Motor neuron (in vitro differentiated cells): ENCODE measurements at regions not wholly inside any gene's neighbourhood (a gene's known extent, or its start where the extent isn't known, plus 50 kb on each side); places are given as distances from the start of the nearest gene placed in this dataset.

Experiments
- ATAC-seq, 8 experiments: fragments of 200-7000 bp; cut with Tn5 transposase; replicated peaks in 6 of 8; 2 replicates each; pipeline ENCODE4 v1.8.0; 2021; ENCODE audit warnings: mild to moderate bottlenecking in 8 of 8, moderate library complexity in 8 of 8
- H3K27ac ChIP-seq, 2 donors: fragments of 250-450 bp; sonication (Bioruptor Pico); 2 replicates each; pipeline ENCODE4 v1.9.0; 2021; ENCODE audit warnings: antibody characterized with exemption in 2 of 2, mild to moderate bottlenecking in 2 of 2, moderate library complexity in 1 of 2
- H3K4me1 ChIP-seq, 2 donors: fragments of 250-450 bp; sonication (Bioruptor Pico); replicated peaks in 1 of 2; 2 replicates each; pipeline ENCODE4 v1.6.1; 2021; ENCODE audit warnings: antibody characterized with exemption in 2 of 2, mild to moderate bottlenecking in 2 of 2, moderate library complexity in 1 of 2
- H3K4me3 ChIP-seq, 5 donors: fragments of 250-450 bp; sonication (Bioruptor Pico); 2 replicates each; pipeline ENCODE4 v1.9.0; 2021; ENCODE audit warnings: antibody characterized with exemption in 5 of 5, mild to moderate bottlenecking in 5 of 5, moderate library complexity in 4 of 5
- WGBS, 10 experiments: fragments of 450-650 bp; shearing (Covaris generic); methylation state at CpG; one replicate each; pipeline ENCODE4 v1.0.0; 2022; 5-methylcytosine and 5-hydroxymethylcytosine counted together
- in situ Hi-C, 9 experiments: fragments of 400-800 bp; cut with MboI; loops; one replicate each; pipeline ENCODE4 v1.15.0; 2021; ENCODE audit warnings: low sequenced_read_pairs in 9 of 9, low pct_unique_long_range_greater_than_20kb in 2 of 9; ENCODE audit not compliant: unreplicated experiment in 9 of 9

GRCh38 chr4:45663628-45664081 is 460.2 kb downstream of the GABRG1 start:
- WGBS, 10 experiments, result 0 to 100% (median 52%) methylated on average over 1 to 2 of the region's 2 CpGs; no CpG with 5 or more reads in 6 of the 10 experiments
- peak overlapping the region in 1 of 2 donors; percentile 14 for H3K27ac ChIP-seq
- H3K4me3 ChIP-seq, result no peak overlapping the region
- peaks cover 3 to 18% of the 10 kb centered on the region in 2 donors for H3K4me1 ChIP-seq
- peak in 3 of 8 experiments; percentile 55 to 78 (median 58) for ATAC-seq
- in situ Hi-C loops, result no loop called here

- ATAC-seq, result peak in 6 of 8 experiments; percentile 70 to 97 (median 90)
- H3K4me3 ChIP-seq, result no peak overlapping the region
- in situ Hi-C loops, result no loop called here
- no peak overlapping the region for H3K27ac ChIP-seq
- 0 to 45% (median 22%) methylated on average over 1 of the region's 1 CpG; no CpG with 5 or more reads in 6 of the 10 experiments for WGBS, 10 experiments
- H3K4me1 ChIP-seq, result peaks cover 3 to 16% of the 10 kb centered on the region in 2 donors
Observed at GRCh38 chr4:45663003-45663402, 460.9 kb downstream of the GABRG1 start.

- 2 to 79% (median 68%) methylated on average over 2 to 3 of the region's 3 CpGs for WGBS, 10 experiments
- in situ Hi-C loops, result no loop called here
- Histone ChIP-seq H3K4me1 (peaks cover 3 to 16% of the 10 kb centered on the region in 2 donors), H3K4me3 (no peak overlapping the region), H3K27ac (no peak overlapping the region)
- ATAC-seq, result no peak
Observed at GRCh38 chr4:45661893-45662292, 462.0 kb downstream of the GABRG1 start.

GRCh38 chr4:45650545-45650944 is 473.3 kb downstream of the GABRG1 start:
- in situ Hi-C loops, result no loop called here
- WGBS, 10 experiments, result 0 to 100% (median 80%) methylated on average over 1 of the region's 1 CpG; no CpG with 5 or more reads in 1 of the 10 experiments
- ATAC-seq, result no peak
- Histone ChIP-seq H3K4me3 (no peak overlapping the region), H3K27ac (no peak overlapping the region), H3K4me1 (no peaks in the 10 kb centered on the region)

- in situ Hi-C loops, result no loop called here
- Histone ChIP-seq H3K4me3 (no peak overlapping the region), H3K27ac (no peak overlapping the region), H3K4me1 (no peaks in the 10 kb centered on the region)
- no peak for ATAC-seq
Observed at GRCh38 chr4:45648846-45649245, 475.0 kb downstream of the GABRG1 start.

- no peak overlapping the region for H3K27ac ChIP-seq
- no peak for ATAC-seq
- in situ Hi-C loops, result no loop called here
Observed at GRCh38 chr4:45647823-45648222, 476.0 kb downstream of the GABRG1 start.

GRCh38 chr4:45646885-45647590 is 476.8 kb downstream of the GABRG1 start:
- WGBS, 10 experiments, result 3 to 98% (median 71%) methylated on average over 3 to 8 of the region's 8 CpGs; no CpG with 5 or more reads in 1 of the 10 experiments
- no peaks in the 10 kb centered on the region for H3K4me1 ChIP-seq
- no peak for ATAC-seq
- no peak overlapping the region for H3K4me3 ChIP-seq
- H3K27ac ChIP-seq, result no peak overlapping the region
- in situ Hi-C loops, result no loop called here

More at GRCh38 chr4:45647823-45648222, 476.0 kb downstream of the GABRG1 start:
- Histone ChIP-seq H3K4me1 (no peaks in the 10 kb centered on the region), H3K4me3 (no peak overlapping the region)

GRCh38 chr4:45640281-45640680 is 483.6 kb downstream of the GABRG1 start:
- Histone ChIP-seq H3K27ac (no peak overlapping the region), H3K4me1 (no peaks in the 10 kb centered on the region), H3K4me3 (no peak overlapping the region)
- in situ Hi-C loops, result no loop called here
- 0 to 100% (median 51%) methylated on average over 1 to 5 of the region's 6 CpGs; no CpG with 5 or more reads in 2 of the 10 experiments for WGBS, 10 experiments
- ATAC-seq, result no peak

GRCh38 chr4:45638641-45639040 is 485.2 kb downstream of the GABRG1 start:
- no peak for ATAC-seq
- no peaks in the 10 kb centered on the region for H3K4me1 ChIP-seq
- H3K27ac ChIP-seq, result no peak overlapping the region
- in situ Hi-C loops, result no loop called here
- 18 to 90% (median 77%) methylated on average over 1 to 3 of the region's 3 CpGs; no CpG with 5 or more reads in 1 of the 10 experiments for WGBS, 10 experiments
- H3K4me3 ChIP-seq, result no peak overlapping the region

- in situ Hi-C loops, result no loop called here
- no peak overlapping the region for H3K4me3 ChIP-seq
Observed at GRCh38 chr4:45636175-45636574, 487.7 kb downstream of the GABRG1 start.

GRCh38 chr4:45629717-45630116 is 494.1 kb downstream of the GABRG1 start:
- H3K4me1 ChIP-seq, result no peaks in the 10 kb centered on the region
- no peak overlapping the region for H3K4me3 ChIP-seq
- ATAC-seq, result no peak
- in situ Hi-C loops, result no loop called here
- WGBS, 10 experiments, result 0 to 100% (median 80%) methylated on average over 1 of the region's 2 CpGs; no CpG with 5 or more reads in 5 of the 10 experiments
- no peak overlapping the region for H3K27ac ChIP-seq

More at GRCh38 chr4:45636175-45636574, 487.7 kb downstream of the GABRG1 start:
- no peaks in the 10 kb centered on the region for H3K4me1 ChIP-seq
- WGBS, 10 experiments, result 5 to 100% (median 94%) methylated on average over 1 of the region's 1 CpG; no CpG with 5 or more reads in 1 of the 10 experiments
- ATAC-seq, result no peak
- H3K27ac ChIP-seq, result no peak overlapping the region

GRCh38 chr4:45621971-45622370 is 501.9 kb downstream of the GABRG1 start:
- in situ Hi-C loops, result no loop called here
- no peak overlapping the region for H3K27ac ChIP-seq
- peaks cover 0 to 43% of the 10 kb centered on the region in 2 donors for H3K4me1 ChIP-seq
- WGBS, 10 experiments, result 0 to 57% (median 19%) methylated on average over 1 to 2 of the region's 2 CpGs; no CpG with 5 or more reads in 2 of the 10 experiments
- no peak overlapping the region for H3K4me3 ChIP-seq
- peak in 7 of 8 experiments; percentile 33 to 99 (median 87) for ATAC-seq

- in situ Hi-C loops, result no loop called here
- ATAC-seq, result no peak
- Histone ChIP-seq H3K4me1 (peaks cover 0 to 55% of the 10 kb centered on the region in 2 donors), H3K4me3 (no peak overlapping the region), H3K27ac (no peak overlapping the region)
- 0 to 100% (median 81%) methylated on average over 1 of the region's 1 CpG for WGBS, 10 experiments
Observed at GRCh38 chr4:45620808-45621207, 503.0 kb downstream of the GABRG1 start.
